ENCODE measurements at regions not wholly inside any gene's neighbourhood (a gene's known extent, or its start where the extent isn't known, plus 50 kb on each side); places are given as distances from the start of the nearest gene placed in this dataset.

- TF ChIP-seq, protein P1, sequence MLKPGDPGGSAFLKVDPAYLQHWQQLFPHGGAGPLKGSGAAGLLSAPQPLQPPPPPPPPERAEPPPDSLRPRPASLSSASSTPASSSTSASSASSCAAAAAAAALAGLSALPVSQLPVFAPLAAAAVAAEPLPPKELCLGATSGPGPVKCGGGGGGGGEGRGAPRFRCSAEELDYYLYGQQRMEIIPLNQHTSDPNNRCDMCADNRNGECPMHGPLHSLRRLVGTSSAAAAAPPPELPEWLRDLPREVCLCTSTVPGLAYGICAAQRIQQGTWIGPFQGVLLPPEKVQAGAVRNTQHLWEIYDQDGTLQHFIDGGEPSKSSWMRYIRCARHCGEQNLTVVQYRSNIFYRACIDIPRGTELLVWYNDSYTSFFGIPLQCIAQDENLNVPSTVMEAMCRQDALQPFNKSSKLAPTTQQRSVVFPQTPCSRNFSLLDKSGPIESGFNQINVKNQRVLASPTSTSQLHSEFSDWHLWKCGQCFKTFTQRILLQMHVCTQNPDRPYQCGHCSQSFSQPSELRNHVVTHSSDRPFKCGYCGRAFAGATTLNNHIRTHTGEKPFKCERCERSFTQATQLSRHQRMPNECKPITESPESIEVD (tag by site-specific recombination; IDR thresholded peaks at IDR 0.05), result no peak
- TF ChIP-seq ZBTB7A (tag by site-specific recombination; IDR thresholded peaks at IDR 0.05; ENCODE audit: low read depth), result no peak
Measured at GRCh38 chr1:230008721-230009120, 58.3 kb upstream of the GALNT2 start (continued).

DNA sequence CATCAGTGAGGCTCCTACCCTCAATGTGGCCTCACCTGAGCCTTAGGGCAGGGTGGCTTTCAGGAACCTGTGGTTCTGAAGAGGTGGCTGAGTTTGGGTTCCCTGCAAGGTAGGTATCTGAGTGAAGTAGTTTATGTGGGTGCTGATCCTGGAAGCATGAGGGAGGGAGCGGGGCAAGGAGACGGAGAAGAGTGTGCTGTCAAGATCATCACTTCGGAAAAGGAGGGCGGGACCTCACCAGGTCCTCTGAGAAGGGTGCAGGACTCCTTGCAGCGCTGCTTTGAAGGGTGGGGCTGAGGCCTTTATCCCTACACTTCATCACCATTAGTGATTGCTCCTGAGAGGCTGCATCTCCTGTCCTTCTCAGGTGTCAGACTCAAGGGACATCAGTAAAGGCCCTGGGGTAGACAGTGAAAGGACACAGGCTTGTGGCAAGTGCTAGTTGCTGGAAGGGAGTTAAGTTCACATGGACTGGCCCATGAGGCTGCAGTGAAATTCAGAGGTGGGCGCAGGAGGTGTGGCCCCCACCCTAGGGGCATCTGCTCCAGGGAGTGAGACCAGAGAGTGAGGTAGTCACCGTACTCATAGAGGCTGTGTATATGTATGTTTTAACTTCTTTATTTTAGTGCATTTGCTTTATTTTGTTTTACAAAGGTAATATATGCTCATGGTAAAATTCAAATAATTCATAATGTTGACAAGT, 57.3 kb upstream of the GALNT2 start:
- Histone ChIP-seq H3K4me3 (ENCODE audit: low read depth, low read length) (no peak overlapping the region), H3K36me3 (ENCODE audit: control insufficient read depth in 2 of 2, insufficient read depth in 1 of 2, low read length in 2 of 2) (no peaks in the 10 kb centered on the region), H3K27ac (ENCODE audit: extremely low read depth, low read depth, low read length) (no peak overlapping the region), H3K4me1 (ENCODE audit: control insufficient read depth, insufficient read depth, low read length) (no peaks in the 10 kb centered on the region), H3K9me3 (ENCODE audit: control insufficient read depth, insufficient read depth, low read depth, low read length) (no peaks in the 10 kb centered on the region)
- CTCF ChIA-PET, result no interaction called here
- POLR2A ChIA-PET, result no interaction called here
- TF ChIP-seq FEZF1 (tag by site-specific recombination; IDR thresholded peaks at IDR 0.05) (no peak), ZNF214 (tag by site-specific recombination; IDR thresholded peaks at IDR 0.05; ENCODE audit: borderline replicate concordance) (no peak), ZNF223 (tag by site-specific recombination; IDR thresholded peaks at IDR 0.05) (no peak), ZNF561 (tag by site-specific recombination; IDR thresholded peaks at IDR 0.05; ENCODE audit: borderline replicate concordance) (no peak), SP2 (tag by site-specific recombination; IDR thresholded peaks at IDR 0.05) (no peak), RBAK (tag by site-specific recombination; IDR thresholded peaks at IDR 0.05) (no peak), ZNF423 (tag by site-specific recombination; IDR thresholded peaks at IDR 0.05) (no peak), KLF1 (tag by site-specific recombination; IDR thresholded peaks at IDR 0.05) (no peak), HOXD13 (CRISPR knock-in tag; IDR thresholded peaks at IDR 0.05; ENCODE audit: borderline replicate concordance) (no peak), ZNF132 (tag by site-specific recombination; IDR thresholded peaks at IDR 0.05; ENCODE audit: borderline replicate concordance) (no peak), IKZF3 (tag by site-specific recombination; IDR thresholded peaks at IDR 0.05) (no peak), GLI4 (tag by site-specific recombination; IDR thresholded peaks at IDR 0.05) (no peak), ZNF660 (tag by site-specific recombination; IDR thresholded peaks at IDR 0.05) (no peak)

- H3K4me1 ChIP-seq (ENCODE audit: control insufficient read depth, insufficient read depth, low read length), result no peaks in the 10 kb centered on the region
- H3K9me3 ChIP-seq (ENCODE audit: control insufficient read depth, insufficient read depth, low read depth, low read length), result no peaks in the 10 kb centered on the region
- ChIA-PET POLR2A (no interaction called here), CTCF (no interaction called here)
- no peak for TF ChIP-seq HOXA7 (CRISPR knock-in tag; IDR thresholded peaks at IDR 0.05; ENCODE audit: borderline replicate concordance)
- TF ChIP-seq ZNF23 (tag by site-specific recombination; IDR thresholded peaks at IDR 0.05; ENCODE audit: borderline replicate concordance), result no peak
- H3K36me3 ChIP-seq (ENCODE audit: control insufficient read depth in 2 of 2, insufficient read depth in 1 of 2, low read length in 2 of 2), result no peaks in the 10 kb centered on the region
- no peak overlapping the region for H3K27ac ChIP-seq (ENCODE audit: extremely low read depth, low read depth, low read length)
- H3K4me3 ChIP-seq (ENCODE audit: low read depth, low read length), result no peak overlapping the region
Measured at GRCh38 chr1:230010603-230011332, 56.3 kb upstream of the GALNT2 start.

DNA sequence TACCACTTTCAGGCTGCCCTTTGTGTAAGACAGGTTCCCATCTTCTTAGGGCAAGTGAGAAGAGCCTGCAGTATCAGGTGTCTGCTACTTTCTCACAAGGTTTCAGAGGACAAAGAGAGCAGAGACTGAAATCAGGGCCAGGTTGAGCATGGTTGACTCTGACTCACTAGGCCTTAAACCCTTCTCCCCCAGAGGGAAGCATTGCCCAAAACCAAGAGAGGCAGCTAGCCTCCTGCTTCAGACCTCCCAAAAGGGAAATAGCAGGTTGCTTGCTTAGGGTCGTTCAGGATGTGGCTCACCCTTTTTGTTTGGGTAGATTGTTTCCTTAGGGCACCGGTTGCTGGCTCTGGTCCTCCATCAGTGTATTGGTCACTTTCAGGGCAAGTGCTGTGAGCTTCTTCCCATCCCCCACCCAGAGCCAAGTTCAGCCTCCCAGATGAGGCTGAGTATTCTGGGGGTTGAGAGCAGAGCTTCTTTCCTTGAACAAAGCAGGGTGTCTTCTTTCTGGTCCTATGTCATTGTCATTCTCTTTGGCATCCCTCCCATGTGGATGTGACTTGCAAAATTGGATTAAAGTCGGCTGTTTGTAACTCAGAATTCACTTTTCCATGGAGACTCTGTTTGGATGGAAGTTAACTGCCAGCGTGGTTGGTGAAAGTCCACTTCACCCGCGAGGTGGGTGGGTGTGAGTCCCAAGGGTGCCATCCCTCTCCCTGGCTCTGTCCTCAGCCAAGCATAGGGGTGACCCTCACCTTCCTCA, 55.5 kb upstream of the GALNT2 start:
- Histone ChIP-seq H3K36me3 (ENCODE audit: control insufficient read depth in 2 of 2, insufficient read depth in 1 of 2, low read length in 2 of 2) (no peaks in the 10 kb centered on the region), H3K4me1 (ENCODE audit: control insufficient read depth, insufficient read depth, low read length) (no peaks in the 10 kb centered on the region), H3K27ac (ENCODE audit: extremely low read depth, low read depth, low read length) (no peak overlapping the region), H3K9me3 (ENCODE audit: control insufficient read depth, insufficient read depth, low read depth, low read length) (no peaks in the 10 kb centered on the region), H3K4me3 (ENCODE audit: low read depth, low read length) (no peak overlapping the region)
- POLR2A ChIA-PET, result no interaction called here
- CTCF ChIA-PET, result no interaction called here
- TF ChIP-seq, protein P2, sequence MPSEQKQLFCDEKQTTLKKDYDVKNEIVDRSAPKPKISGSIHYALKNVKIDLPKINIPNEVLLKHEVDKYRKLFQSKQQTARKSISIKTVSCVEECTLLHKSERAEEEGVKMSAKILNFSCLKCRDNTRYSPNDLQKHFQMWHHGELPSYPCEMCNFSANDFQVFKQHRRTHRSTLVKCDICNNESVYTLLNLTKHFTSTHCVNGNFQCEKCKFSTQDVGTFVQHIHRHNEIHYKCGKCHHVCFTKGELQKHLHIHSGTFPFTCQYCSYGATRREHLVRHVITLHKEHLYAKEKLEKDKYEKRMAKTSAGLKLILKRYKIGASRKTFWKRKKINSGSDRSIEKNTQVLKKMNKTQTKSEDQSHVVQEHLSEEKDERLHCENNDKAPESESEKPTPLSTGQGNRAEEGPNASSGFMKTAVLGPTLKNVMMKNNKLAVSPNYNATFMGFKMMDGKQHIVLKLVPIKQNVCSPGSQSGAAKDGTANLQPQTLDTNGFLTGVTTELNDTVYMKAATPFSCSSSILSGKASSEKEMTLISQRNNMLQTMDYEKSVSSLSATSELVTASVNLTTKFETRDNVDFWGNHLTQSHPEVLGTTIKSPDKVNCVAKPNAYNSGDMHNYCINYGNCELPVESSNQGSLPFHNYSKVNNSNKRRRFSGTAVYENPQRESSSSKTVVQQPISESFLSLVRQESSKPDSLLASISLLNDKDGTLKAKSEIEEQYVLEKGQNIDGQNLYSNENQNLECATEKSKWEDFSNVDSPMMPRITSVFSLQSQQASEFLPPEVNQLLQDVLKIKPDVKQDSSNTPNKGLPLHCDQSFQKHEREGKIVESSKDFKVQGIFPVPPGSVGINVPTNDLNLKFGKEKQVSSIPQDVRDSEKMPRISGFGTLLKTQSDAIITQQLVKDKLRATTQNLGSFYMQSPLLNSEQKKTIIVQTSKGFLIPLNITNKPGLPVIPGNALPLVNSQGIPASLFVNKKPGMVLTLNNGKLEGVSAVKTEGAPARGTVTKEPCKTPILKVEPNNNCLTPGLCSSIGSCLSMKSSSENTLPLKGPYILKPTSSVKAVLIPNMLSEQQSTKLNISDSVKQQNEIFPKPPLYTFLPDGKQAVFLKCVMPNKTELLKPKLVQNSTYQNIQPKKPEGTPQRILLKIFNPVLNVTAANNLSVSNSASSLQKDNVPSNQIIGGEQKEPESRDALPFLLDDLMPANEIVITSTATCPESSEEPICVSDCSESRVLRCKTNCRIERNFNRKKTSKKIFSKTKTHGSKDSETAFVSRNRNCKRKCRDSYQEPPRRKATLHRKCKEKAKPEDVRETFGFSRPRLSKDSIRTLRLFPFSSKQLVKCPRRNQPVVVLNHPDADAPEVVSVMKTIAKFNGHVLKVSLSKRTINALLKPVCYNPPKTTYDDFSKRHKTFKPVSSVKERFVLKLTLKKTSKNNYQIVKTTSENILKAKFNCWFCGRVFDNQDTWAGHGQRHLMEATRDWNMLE (tag by site-specific recombination; conservative IDR thresholded peaks at IDR 0.05; ENCODE audit: low read depth), result no peak
- TF ChIP-seq ZFP69B (tag by site-specific recombination; IDR thresholded peaks at IDR 0.05) (no peak), ZNF266 (tag by site-specific recombination; IDR thresholded peaks at IDR 0.05; ENCODE audit: low read depth) (no peak), ZXDB (tag by site-specific recombination; IDR thresholded peaks at IDR 0.05) (no peak), YY1 (tag by site-specific recombination; IDR thresholded peaks at IDR 0.05) (no peak), ZSCAN16 (tag by site-specific recombination; IDR thresholded peaks at IDR 0.05) (no peak)

Measured in HEK293 (cell line).